ENCODE measurements at regions not wholly inside any gene's neighbourhood (a gene's known extent, or its start where the extent isn't known, plus 50 kb on each side); places are given as distances from the start of the nearest gene placed in this dataset.

- no peak for DNase-seq (ENCODE audit: low spot score in 2 of 2)
- Histone ChIP-seq H3K36me3 (no peaks in the 10 kb centered on the region), H3K4me3 (no peak overlapping the region), H3K27me3 (no peaks in the 10 kb centered on the region), H3K27ac (no peak overlapping the region), H3K4me1 (no peaks in the 10 kb centered on the region), H3K9me3 (no peaks in the 10 kb centered on the region)
- 79% methylated on average over 9 of the region's 9 CpGs for WGBS
- no peak for TF ChIP-seq POLR2AphosphoS5 (IDR thresholded peaks at IDR 0.05)
- no peak for TF ChIP-seq EP300 (IDR thresholded peaks at IDR 0.05)
- TF ChIP-seq CTCF (IDR thresholded peaks at IDR 0.05) = no peak
- no peak for TF ChIP-seq POLR2A (IDR thresholded peaks at IDR 0.05)
Measured at GRCh38 chr15:72859757-72860145, 76.2 kb upstream of the ADPGK start.

- no peaks in the 10 kb centered on the region for H3K9me3 ChIP-seq
- no peaks in the 10 kb centered on the region for H3K4me1 ChIP-seq
- H3K36me3 ChIP-seq = no peaks in the 10 kb centered on the region
- H3K27ac ChIP-seq = no peak overlapping the region
- no peak overlapping the region for H3K4me3 ChIP-seq
- WGBS = 81% methylated on average over 7 of the region's 10 CpGs
- H3K27me3 ChIP-seq = no peaks in the 10 kb centered on the region
- TF ChIP-seq POLR2AphosphoS5 (IDR thresholded peaks at IDR 0.05) (no peak), EP300 (IDR thresholded peaks at IDR 0.05) (no peak), POLR2A (IDR thresholded peaks at IDR 0.05) (no peak), CTCF (IDR thresholded peaks at IDR 0.05) (no peak)
- DNase-seq (ENCODE audit: low spot score in 2 of 2) = no peak
Measured at GRCh38 chr15:72859017-72859756, 75.6 kb upstream of the ADPGK start.

GRCh38 chr15:72858205-72858604, 74.6 kb upstream of the ADPGK start:
- DNase-seq (ENCODE audit: low spot score in 2 of 2) = no peak
- H3K4me1 ChIP-seq = no peaks in the 10 kb centered on the region
- 79% methylated on average over 2 of the region's 2 CpGs for WGBS
- no peaks in the 10 kb centered on the region for H3K9me3 ChIP-seq
- no peaks in the 10 kb centered on the region for H3K36me3 ChIP-seq
- TF ChIP-seq EP300 (IDR thresholded peaks at IDR 0.05) = no peak
- no peak overlapping the region for H3K27ac ChIP-seq
- H3K4me3 ChIP-seq = no peak overlapping the region
- no peaks in the 10 kb centered on the region for H3K27me3 ChIP-seq

GRCh38 chr15:72857331-72858063, 73.9 kb upstream of the ADPGK start:
- Histone ChIP-seq H3K4me1 (no peaks in the 10 kb centered on the region), H3K27me3 (no peaks in the 10 kb centered on the region), H3K36me3 (no peaks in the 10 kb centered on the region), H3K9me3 (no peaks in the 10 kb centered on the region), H3K27ac (no peak overlapping the region), H3K4me3 (no peak overlapping the region)
- 84% methylated on average over 9 of the region's 9 CpGs for WGBS
- TF ChIP-seq EP300 (IDR thresholded peaks at IDR 0.05) = no peak
- TF ChIP-seq CTCF (IDR thresholded peaks at IDR 0.05) = no peak
- TF ChIP-seq POLR2A (IDR thresholded peaks at IDR 0.05) = no peak
- TF ChIP-seq POLR2AphosphoS5 (IDR thresholded peaks at IDR 0.05) = no peak
- no peak for DNase-seq (ENCODE audit: low spot score in 2 of 2)

GRCh38 chr15:72856549-72857040, 73.0 kb upstream of the ADPGK start:
- WGBS = 69% methylated on average over 3 of the region's 5 CpGs
- TF ChIP-seq POLR2A (IDR thresholded peaks at IDR 0.05) (no peak), POLR2AphosphoS5 (IDR thresholded peaks at IDR 0.05) (no peak), CTCF (IDR thresholded peaks at IDR 0.05) (no peak), EP300 (IDR thresholded peaks at IDR 0.05) (no peak)
- H3K27ac ChIP-seq = no peak overlapping the region
- H3K27me3 ChIP-seq = no peaks in the 10 kb centered on the region
- no peak for DNase-seq (ENCODE audit: low spot score in 2 of 2)
- no peak overlapping the region for H3K4me3 ChIP-seq
- H3K4me1 ChIP-seq = no peaks in the 10 kb centered on the region
- no peaks in the 10 kb centered on the region for H3K36me3 ChIP-seq
- H3K9me3 ChIP-seq = no peaks in the 10 kb centered on the region

Measured in suprapubic skin (tissue), 4 donors.